Breast epithelium (tissue), 4 donors: ENCODE measurements at regions not wholly inside any gene's neighbourhood (a gene's known extent, or its start where the extent isn't known, plus 50 kb on each side); places are given as distances from the start of the nearest gene placed in this dataset.

Experiments used
- DNase-seq, 2 donors: peaks; one replicate each; pipeline ENCODE4 v3.0.0-alpha.2; 2019; ENCODE audit warnings: low spot score in 2 of 2
- H3K27ac ChIP-seq, 2 donors: fragments of 200-600 bp; sonication (generic) in 1 of 2; one replicate each; pipeline ENCODE4 v1.5.1; 2016 to 2019; ENCODE audit warnings: mild to moderate bottlenecking in 1 of 2
- H3K27me3 ChIP-seq, 2 donors: fragments of 200-600 bp; sonication (generic) in 1 of 2; one replicate each; pipeline versions ENCODE4 v1.5.1 to v1.6.0; 2017 to 2019; ENCODE audit warnings: control low read depth in 1 of 2, mild to moderate bottlenecking in 1 of 2
- H3K36me3 ChIP-seq: fragments of 200-600 bp; one replicate; pipeline ENCODE4 v1.5.1; 2019
- H3K4me1 ChIP-seq, 2 donors: fragments of 200-600 bp; sonication (generic); one replicate each; pipeline ENCODE4 v1.5.1; 2016 to 2019; ENCODE audit warnings: control low read depth in 1 of 2
- H3K4me3 ChIP-seq, 3 donors: fragments of 200-600 bp; sonication (generic); 1 replicate in 2 of 3; 2 replicates in 1 of 3; pipeline ENCODE4 v1.5.1; 2016 to 2019; ENCODE audit warnings: mild to moderate bottlenecking in 3 of 3, moderate library complexity in 2 of 3
- H3K9me3 ChIP-seq, 2 donors: fragments of 200-600 bp; sonication (generic) in 1 of 2; one replicate each; pipeline ENCODE4 v1.5.1; 2016 to 2019; ENCODE audit warnings: control low read depth in 1 of 2
- CTCF ChIP-seq, 3 donors: fragments of 450-650 bp; IDR thresholded peaks; one replicate each; pipeline ENCODE4 v1.5.1; 2016 to 2017; ENCODE audit warnings: antibody characterized with exemption in 3 of 3, mild to moderate bottlenecking in 3 of 3, moderate library complexity in 3 of 3
- POLR2A ChIP-seq: fragments of 450-650 bp; IDR thresholded peaks from one replicate; pipeline ENCODE4 v1.6.1; 2016; ENCODE audit warnings: antibody characterized with exemption, mild to moderate bottlenecking, moderate library complexity
- POLR2AphosphoS5 ChIP-seq, 3 donors: sonication (generic); formaldehyde crosslinking; IDR thresholded peaks; one replicate each; pipeline ENCODE4 v1.6.1; 2017; ENCODE audit warnings: antibody characterized with exemption in 3 of 3
- intact Hi-C: fragments of 100-400 bp; cut with DNase I; formaldehyde crosslinking; loops from one replicate; pipeline ENCODE4 v1.15.1; 2023; ENCODE audit warnings: low total_unique reads

GRCh38 chr6:104591573-104592334 is 268.0 kb downstream of the HACE1 start:
- Histone ChIP-seq H3K36me3 (no peaks in the 10 kb centered on the region), H3K9me3 (no peaks in the 10 kb centered on the region), H3K27ac (no peak overlapping the region), H3K4me3 (no peak overlapping the region), H3K27me3 (no peaks in the 10 kb centered on the region), H3K4me1 (no peaks in the 10 kb centered on the region)
- intact Hi-C loops, result no loop called here
- no peak for DNase-seq
- TF ChIP-seq POLR2A, result no peak
- TF ChIP-seq POLR2AphosphoS5 (IDR thresholded peaks at IDR 0.05), result no peak
- TF ChIP-seq CTCF (IDR thresholded peaks at IDR 0.05), result no peak

- Histone ChIP-seq H3K4me1 (no peaks in the 10 kb centered on the region), H3K27ac (no peak overlapping the region)
Observed at GRCh38 chr6:104589940-104590339, 269.8 kb downstream of the HACE1 start.

GRCh38 chr6:104585646-104586045 is 274.1 kb downstream of the HACE1 start:
- TF ChIP-seq POLR2A (no peak), POLR2AphosphoS5 (IDR thresholded peaks at IDR 0.05) (no peak), CTCF (IDR thresholded peaks at IDR 0.05) (no peak)
- intact Hi-C loops, result no loop called here
- Histone ChIP-seq H3K27me3 (no peaks in the 10 kb centered on the region), H3K4me3 (no peak overlapping the region), H3K4me1 (no peaks in the 10 kb centered on the region), H3K27ac (no peak overlapping the region), H3K9me3 (no peaks in the 10 kb centered on the region), H3K36me3 (no peaks in the 10 kb centered on the region)
- no peak for DNase-seq

More at GRCh38 chr6:104589940-104590339, 269.8 kb downstream of the HACE1 start:
- no peaks in the 10 kb centered on the region for H3K27me3 ChIP-seq
- intact Hi-C loops, result no loop called here
- no peak for DNase-seq
- no peaks in the 10 kb centered on the region for H3K36me3 ChIP-seq
- no peak overlapping the region for H3K4me3 ChIP-seq
- no peak for TF ChIP-seq POLR2AphosphoS5 (IDR thresholded peaks at IDR 0.05)
- TF ChIP-seq CTCF (IDR thresholded peaks at IDR 0.05), result no peak
- no peak for TF ChIP-seq POLR2A
- H3K9me3 ChIP-seq, result no peaks in the 10 kb centered on the region

DNA sequence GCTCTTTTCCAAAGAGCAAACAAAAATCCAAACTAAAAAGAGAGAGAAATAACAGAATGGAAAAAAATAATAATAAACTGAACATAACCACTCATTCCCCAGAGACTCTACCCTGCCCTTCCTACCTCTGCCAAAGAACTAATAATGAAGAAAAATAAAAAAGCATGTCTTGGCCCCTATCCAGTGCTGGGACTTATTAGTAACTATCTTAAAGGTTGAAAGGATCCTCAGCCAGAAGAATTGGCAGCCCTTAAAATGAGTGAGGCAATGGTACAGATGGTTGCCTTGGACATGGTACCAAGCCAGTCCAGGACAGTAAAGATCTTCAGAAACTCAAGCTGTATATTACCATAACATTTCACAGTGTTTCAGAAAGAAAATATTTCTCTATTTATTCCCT is 279.3 kb downstream of the HACE1 start:
- intact Hi-C loops, result no loop called here

More for the DNA sequence above, 279.3 kb downstream of the HACE1 start:
- H3K36me3 ChIP-seq, result no peaks in the 10 kb centered on the region
- no peaks in the 10 kb centered on the region for H3K9me3 ChIP-seq
- H3K4me1 ChIP-seq, result no peaks in the 10 kb centered on the region
- no peak overlapping the region for H3K27ac ChIP-seq
- DNase-seq, result no peak
- no peak for TF ChIP-seq POLR2AphosphoS5 (IDR thresholded peaks at IDR 0.05)
- no peak for TF ChIP-seq POLR2A
- TF ChIP-seq CTCF (IDR thresholded peaks at IDR 0.05), result no peak
- no peaks in the 10 kb centered on the region for H3K27me3 ChIP-seq
- no peak overlapping the region for H3K4me3 ChIP-seq
